ENCODE measurements at regions not wholly inside any gene's neighbourhood (a gene's known extent, or its start where the extent isn't known, plus 50 kb on each side); places are given as distances from the start of the nearest gene placed in this dataset.

DNA sequence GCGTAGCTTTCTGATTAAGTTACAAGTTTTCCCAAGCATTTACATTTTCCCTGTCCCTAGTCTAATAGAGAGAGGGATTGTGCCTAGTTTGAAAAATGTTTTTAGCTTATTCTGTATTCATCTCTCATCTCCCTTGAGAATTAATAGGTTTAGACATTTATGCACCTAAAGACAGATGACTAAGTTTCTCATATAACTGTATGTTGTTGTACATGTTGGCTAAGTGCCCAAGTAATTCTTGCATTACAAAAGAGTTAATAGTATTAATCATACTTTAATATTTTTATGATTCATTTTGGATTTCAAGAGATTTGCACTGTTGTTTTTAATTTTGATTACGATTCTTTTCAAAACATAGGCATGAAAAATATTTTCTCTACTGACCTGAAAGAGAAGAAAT, 109.0 kb upstream of the TBL1XR1 start:
- DNase-seq: no peak

GRCh38 chr3:177307391-177307790, 110.1 kb upstream of the TBL1XR1 start:
- no peak for DNase-seq

GRCh38 chr3:177307826-177308225, 110.5 kb upstream of the TBL1XR1 start:
- DNase-seq: no peak

- DNase-seq: no peak
Observed at GRCh38 chr3:177308286-177308685, 111.0 kb upstream of the TBL1XR1 start.

GRCh38 chr3:177308911-177309310, 111.6 kb upstream of the TBL1XR1 start:
- no peak for DNase-seq

GRCh38 chr3:177312491-177312890, 115.2 kb upstream of the TBL1XR1 start:
- no peak for DNase-seq

- no peak for DNase-seq
Observed at GRCh38 chr3:177314897-177315296, 117.6 kb upstream of the TBL1XR1 start.

- no peak for DNase-seq
Observed at GRCh38 chr3:177317247-177317646, 120.0 kb upstream of the TBL1XR1 start.

DNA sequence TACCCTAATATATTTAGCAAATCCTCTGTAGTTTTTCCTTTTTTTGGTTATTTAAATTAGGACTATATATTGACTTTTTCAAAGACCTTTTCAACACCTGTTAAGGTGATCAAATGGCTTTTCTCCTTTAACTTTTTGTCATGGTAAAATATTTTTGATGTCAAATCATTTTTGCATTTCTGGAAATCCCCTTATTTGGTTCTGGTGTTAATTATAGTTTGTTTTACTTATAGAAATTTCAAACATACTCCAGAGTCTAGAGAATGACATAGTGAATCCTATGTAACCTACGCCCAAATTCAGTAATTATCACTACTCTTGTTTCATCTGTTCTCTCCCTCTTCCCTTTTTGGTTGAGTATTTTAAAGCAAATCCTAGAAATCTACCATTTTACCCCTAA, 121.3 kb upstream of the TBL1XR1 start:
- no peak for DNase-seq

- DNase-seq: no peak
Observed at GRCh38 chr3:177320765-177321247, 123.5 kb upstream of the TBL1XR1 start.

DNA sequence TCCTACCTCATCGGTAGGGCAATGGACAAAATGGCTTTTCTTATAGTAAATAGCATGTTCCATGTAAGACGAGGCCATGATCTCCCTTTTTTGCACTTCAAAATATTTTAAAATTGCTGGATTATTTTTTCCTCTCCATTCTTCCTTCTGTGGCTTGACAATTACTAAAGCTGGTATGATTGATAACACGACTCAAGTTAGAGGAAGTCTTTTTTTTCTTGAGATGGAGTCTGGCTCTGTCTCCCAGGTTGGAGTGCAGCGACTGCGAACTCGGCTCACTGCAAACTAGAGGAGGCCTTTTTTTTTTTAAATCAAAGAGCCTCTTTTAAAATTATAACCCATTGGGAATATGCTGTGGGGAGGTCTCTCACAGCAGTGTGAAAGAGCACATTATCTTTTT, 124.5 kb upstream of the TBL1XR1 start:
- DNase-seq: no peak

GRCh38 chr3:177322881-177323280, 125.6 kb upstream of the TBL1XR1 start:
- DNase-seq: no peak

GRCh38 chr3:177329854-177330253, 132.6 kb upstream of the TBL1XR1 start:
- no peak for DNase-seq

DNA sequence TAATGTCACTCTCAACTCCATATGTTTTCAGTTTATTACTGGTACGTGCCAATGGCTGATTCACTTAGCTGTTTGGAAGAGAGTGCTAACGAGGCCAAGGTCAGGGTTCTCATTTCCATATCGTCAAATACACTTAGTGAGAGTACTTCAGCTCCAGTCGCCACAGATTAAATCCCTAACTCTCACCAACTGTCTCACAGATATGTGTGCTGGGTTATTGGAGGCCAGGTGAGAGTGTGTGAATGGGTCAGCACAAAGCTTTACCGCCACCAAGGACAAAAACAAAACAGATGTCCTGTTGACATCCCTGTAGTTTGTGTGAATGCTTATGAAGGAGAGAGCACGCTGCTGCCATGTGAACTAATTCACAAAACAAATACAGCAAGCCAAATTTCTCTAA, 133.5 kb upstream of the TBL1XR1 start:
- no peak for DNase-seq

DNA sequence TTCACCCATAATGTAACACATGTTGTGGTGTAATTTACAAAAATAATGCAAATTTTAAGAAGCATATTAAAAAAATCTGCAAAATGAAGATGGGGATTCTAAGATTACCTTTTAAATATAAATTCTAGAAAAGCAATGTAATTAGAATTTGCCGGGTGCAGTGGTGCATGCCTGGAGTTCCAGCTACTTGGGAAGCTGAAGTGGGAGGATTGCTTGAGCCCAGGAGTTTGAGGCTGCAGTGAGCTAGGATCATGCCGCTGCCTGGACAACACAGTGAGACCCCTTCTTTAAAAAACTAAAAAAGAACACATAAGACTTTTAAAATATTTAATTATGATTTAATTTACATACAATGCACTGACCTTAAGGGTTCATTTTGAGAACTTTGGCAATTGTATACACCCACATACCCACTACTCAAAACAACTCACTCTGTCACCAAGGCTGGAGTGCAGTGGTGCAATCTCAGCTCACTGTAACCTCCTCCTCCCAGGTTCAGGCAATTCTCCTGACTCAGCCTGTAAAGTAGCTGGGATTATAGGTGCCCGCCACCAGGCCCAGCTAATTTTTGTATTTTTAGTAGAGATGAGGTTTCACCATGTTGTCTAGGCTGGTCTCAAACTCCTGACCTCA, 134.0 kb upstream of the TBL1XR1 start:
- DNase-seq: no peak

DNA sequence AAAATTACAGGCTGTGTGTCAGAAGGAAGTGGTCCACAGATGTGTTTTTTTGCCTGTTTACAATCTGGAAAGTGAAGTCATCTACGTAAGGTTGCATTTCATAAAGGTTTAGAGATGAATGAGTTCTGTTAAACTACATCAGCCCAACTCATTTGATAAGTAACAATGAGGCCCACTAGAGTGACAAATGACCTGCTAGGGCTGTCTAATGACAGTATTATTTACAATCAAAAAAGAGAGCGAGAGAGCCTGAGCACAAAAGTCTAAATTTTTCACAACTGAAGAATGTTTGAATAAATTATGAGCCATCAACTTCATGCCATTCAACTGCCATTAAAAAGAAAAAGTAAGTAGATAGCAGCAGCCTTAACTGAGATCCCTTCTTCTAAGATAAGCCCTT, 135.7 kb upstream of the TBL1XR1 start:
- DNase-seq: no peak

DNA sequence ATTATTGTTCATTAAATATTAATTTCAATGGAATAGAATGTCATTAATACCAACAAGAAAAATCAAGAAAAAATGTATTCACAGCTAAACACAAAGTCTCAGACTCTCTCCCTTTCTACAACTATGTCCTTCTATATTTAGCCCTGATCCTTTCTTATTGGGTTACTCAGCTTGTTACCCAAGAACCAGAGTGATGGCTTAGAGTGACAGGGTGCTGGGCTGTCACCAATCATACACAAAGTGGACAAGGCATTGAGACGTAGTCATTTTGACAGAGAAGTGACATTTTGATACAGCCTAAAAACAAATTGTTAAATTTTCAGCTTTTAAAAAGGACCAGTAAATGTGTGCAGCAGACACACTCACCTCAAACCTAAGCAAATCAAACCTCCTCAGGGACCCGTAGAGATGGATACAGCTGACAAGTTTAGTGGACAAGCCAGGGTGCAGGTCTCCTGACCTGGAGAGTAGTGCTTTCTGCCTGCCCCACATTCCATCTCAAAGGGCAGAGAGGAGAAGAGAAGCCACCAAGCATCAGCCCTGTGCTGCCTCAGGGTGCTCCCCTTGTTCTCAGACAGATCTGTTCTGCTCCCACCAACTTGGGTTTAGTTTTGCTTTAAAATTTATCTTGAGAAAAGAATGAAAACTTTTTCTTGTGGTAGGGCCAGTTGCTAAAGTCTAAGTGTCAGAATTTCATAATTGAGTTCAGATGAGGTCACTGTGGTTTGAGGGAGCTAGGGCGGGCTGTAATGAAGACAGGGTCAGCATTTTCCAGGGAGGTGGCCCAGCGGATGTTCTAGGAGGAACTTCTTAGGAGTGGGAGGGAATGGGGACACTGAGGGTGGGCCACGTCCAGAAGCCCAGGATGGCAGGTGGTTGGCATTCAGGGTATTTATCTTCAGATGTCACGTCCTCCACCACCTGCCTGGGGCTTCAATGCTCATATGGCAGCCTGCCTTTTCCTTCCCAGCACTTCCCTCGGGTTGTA, 136.5 kb upstream of the TBL1XR1 start:
- DNase-seq: no peak

DNA sequence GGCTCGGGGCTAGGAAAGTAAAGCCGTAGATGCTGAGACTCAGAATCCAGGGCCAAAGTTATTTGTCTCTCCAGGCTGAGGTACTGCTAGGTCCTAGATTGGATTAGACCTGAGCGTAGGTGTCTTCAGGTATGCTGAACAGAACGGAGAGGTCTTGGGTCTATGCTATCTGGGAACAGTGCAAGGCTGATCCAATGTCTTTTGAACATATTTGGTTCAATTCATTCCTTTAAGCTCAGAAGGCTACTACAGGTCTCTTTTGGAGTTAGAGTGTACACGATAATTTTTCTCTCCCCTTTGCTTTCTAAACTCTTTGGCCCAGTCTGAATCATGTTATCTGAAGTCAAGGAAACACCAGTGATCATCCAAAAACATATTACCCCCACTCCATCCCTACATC, 137.5 kb upstream of the TBL1XR1 start:
- DNase-seq: no peak

GRCh38 chr3:177335728-177336127, 138.4 kb upstream of the TBL1XR1 start:
- DNase-seq: no peak

DNA sequence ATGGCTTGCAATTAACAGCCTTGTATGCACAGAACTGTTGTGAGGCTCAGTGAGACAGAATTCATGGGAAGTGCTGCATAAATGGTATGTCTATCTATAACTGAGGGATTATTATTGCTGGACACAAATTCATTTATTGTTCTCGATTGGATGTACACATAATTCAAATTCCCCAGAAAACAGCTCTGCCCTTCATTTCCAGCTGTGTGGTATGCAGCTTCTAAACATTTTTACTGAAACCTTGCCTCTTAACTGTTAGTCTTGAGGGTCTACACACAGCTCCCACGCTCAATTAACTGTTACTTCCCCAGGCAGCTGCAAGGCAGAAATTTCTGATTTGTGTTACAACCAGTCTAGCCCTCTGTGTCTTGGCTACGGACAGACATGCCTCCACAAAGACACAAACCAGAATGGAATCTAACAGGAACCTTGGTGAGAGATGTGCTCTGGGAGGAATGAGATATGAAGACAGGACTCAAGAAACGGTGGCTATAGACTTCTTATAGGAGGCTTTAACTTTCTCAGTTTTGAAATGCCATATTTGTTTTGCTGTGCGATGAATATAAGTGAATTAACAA, 139.7 kb upstream of the TBL1XR1 start:
- no peak for DNase-seq

DNA sequence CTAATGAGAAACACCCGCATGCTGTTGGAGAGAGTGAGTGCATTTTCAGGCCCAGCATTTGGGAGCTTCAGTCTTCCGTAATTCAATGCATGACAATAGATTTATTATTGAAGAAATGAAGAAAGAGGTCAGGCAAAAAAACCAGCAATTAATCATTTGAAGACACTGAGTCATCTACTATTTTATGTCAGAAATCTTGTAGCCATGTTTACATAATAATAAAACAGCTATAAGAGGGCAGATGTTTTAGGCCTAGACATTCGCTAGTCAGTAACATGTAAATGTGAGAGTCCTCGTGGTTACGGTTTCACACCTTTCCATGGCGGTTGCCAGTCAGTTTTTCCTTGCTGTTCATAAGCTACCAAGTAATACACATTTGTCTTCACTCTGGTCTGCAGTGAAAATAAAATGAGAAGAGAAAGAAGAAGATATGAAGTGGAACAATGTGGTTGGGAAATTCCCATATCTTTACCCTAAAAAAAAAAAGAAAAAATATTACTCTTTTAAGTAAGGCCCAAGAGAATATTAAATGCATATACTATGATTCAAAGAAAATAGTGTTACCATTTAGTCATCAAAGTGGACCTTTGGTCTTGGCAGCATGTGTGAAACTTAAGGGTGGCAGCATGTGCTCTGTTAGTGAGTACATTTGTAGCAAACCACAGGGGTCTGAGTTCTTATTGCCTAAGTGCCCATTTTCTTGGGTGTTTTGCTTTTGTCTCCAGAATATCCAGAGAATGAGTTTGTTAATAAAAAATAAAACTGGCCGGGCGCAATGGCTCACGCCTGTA, 140.5 kb upstream of the TBL1XR1 start:
- DNase-seq: no peak

GRCh38 chr3:177338697-177339219, 141.5 kb upstream of the TBL1XR1 start:
- no peak for DNase-seq
